SJSA1 (cell line): ENCODE measurements at regions not wholly inside any gene's neighbourhood (a gene's known extent, or its start where the extent isn't known, plus 50 kb on each side); places are given as distances from the start of the nearest gene placed in this dataset.

Experiments used
- DNase-seq, 2 experiments: peaks; one replicate each; pipeline ENCODE4 v3.0.0-alpha.2; 2015 to 2020; ENCODE audit warnings: low spot score in 2 of 2, low read depth in 1 of 2
- H3K27ac ChIP-seq: fragments of 250-450 bp; sonication (Bioruptor Pico); 2 replicates; pipeline ENCODE4 v1.5.1; 2020; ENCODE audit warnings: mild to moderate bottlenecking, moderate library complexity
- H3K27me3 ChIP-seq: fragments of 250-450 bp; sonication (Bioruptor Pico); replicated peaks from 2 replicates; pipeline ENCODE4 v1.5.1; 2020; ENCODE audit warnings: mild to moderate bottlenecking, moderate library complexity
- H3K36me3 ChIP-seq: fragments of 250-450 bp; sonication (Bioruptor Pico); 2 replicates; pipeline ENCODE4 v1.5.1; 2020; ENCODE audit warnings: mild to moderate bottlenecking
- H3K4me1 ChIP-seq: fragments of 250-450 bp; sonication (Bioruptor Pico); replicated peaks from 2 replicates; pipeline ENCODE4 v1.6.1; 2021; ENCODE audit warnings: mild to moderate bottlenecking
- H3K4me3 ChIP-seq: fragments of 250-450 bp; sonication (Bioruptor Pico); 2 replicates; pipeline ENCODE4 v1.5.1; 2020; ENCODE audit warnings: mild to moderate bottlenecking
- H3K9me3 ChIP-seq: fragments of 250-450 bp; sonication (Bioruptor Pico); replicated peaks from 2 replicates; pipeline ENCODE4 v1.5.1; 2020; ENCODE audit warnings: mild to moderate bottlenecking

GRCh38 chr2:133674433-133675331 lies 106.4 kb upstream of the NCKAP5 start:
- Histone ChIP-seq H3K27me3 (no peaks in the 10 kb centered on the region), H3K27ac (peak overlapping the region; percentile 51), H3K9me3 (no peaks in the 10 kb centered on the region), H3K36me3 (no peaks in the 10 kb centered on the region), H3K4me1 (peaks cover 19% of the 10 kb centered on the region), H3K4me3 (peak overlapping the region; percentile 33)
- peak; percentile 64 to 81 for DNase-seq

GRCh38 chr2:133676392-133677130 lies 108.3 kb upstream of the NCKAP5 start:
- no peaks in the 10 kb centered on the region for H3K36me3 ChIP-seq
- DNase-seq = no peak
- H3K27ac ChIP-seq = no peak overlapping the region
- H3K9me3 ChIP-seq = no peaks in the 10 kb centered on the region
- no peaks in the 10 kb centered on the region for H3K27me3 ChIP-seq
- H3K4me1 ChIP-seq = peaks cover 19% of the 10 kb centered on the region
- no peak overlapping the region for H3K4me3 ChIP-seq

GRCh38 chr2:133680343-133681049 lies 112.2 kb upstream of the NCKAP5 start:
- H3K4me1 ChIP-seq = peaks cover 12% of the 10 kb centered on the region
- no peak overlapping the region for H3K4me3 ChIP-seq
- no peaks in the 10 kb centered on the region for H3K27me3 ChIP-seq
- DNase-seq = no peak
- H3K27ac ChIP-seq = no peak overlapping the region
- H3K36me3 ChIP-seq = no peaks in the 10 kb centered on the region
- H3K9me3 ChIP-seq = no peaks in the 10 kb centered on the region

- H3K27me3 ChIP-seq = no peaks in the 10 kb centered on the region
- no peaks in the 10 kb centered on the region; the same call in 1 of the 2 replicates for H3K9me3 ChIP-seq
- DNase-seq = no peak
- H3K36me3 ChIP-seq = no peaks in the 10 kb centered on the region
- no peaks in the 10 kb centered on the region for H3K4me1 ChIP-seq
- H3K4me3 ChIP-seq = no peak overlapping the region
- H3K27ac ChIP-seq = no peak overlapping the region
These were observed 114.1 kb upstream of the NCKAP5 start for GRCh38 chr2:133682347-133682746.

- no peak for DNase-seq
- H3K27ac ChIP-seq = no peak overlapping the region
- H3K4me1 ChIP-seq = no peaks in the 10 kb centered on the region
- no peak overlapping the region for H3K4me3 ChIP-seq
- H3K36me3 ChIP-seq = no peaks in the 10 kb centered on the region
- no peaks in the 10 kb centered on the region; the same call in 1 of the 2 replicates for H3K9me3 ChIP-seq
- H3K27me3 ChIP-seq = no peaks in the 10 kb centered on the region
These were observed 114.6 kb upstream of the NCKAP5 start for GRCh38 chr2:133682906-133683305.

GRCh38 chr2:133685636-133686215 lies 117.5 kb upstream of the NCKAP5 start:
- Histone ChIP-seq H3K4me3 (no peak overlapping the region), H3K9me3 (no peaks in the 10 kb centered on the region; the same call in 1 of the 2 replicates), H3K27me3 (no peaks in the 10 kb centered on the region; the same call in 1 of the 2 replicates), H3K36me3 (no peaks in the 10 kb centered on the region), H3K27ac (no peak overlapping the region), H3K4me1 (no peaks in the 10 kb centered on the region)
- no peak for DNase-seq

GRCh38 chr2:133690780-133691179 lies 122.5 kb upstream of the NCKAP5 start:
- DNase-seq = no peak
- no peak overlapping the region for H3K4me3 ChIP-seq
- no peaks in the 10 kb centered on the region; the same call in 1 of the 2 replicates for H3K27me3 ChIP-seq

GRCh38 chr2:133691336-133691735 lies 123.1 kb upstream of the NCKAP5 start:
- H3K27ac ChIP-seq = no peak overlapping the region
- no peak overlapping the region for H3K4me3 ChIP-seq

More at GRCh38 chr2:133690780-133691179, 122.5 kb upstream of the NCKAP5 start:
- Histone ChIP-seq H3K4me1 (no peaks in the 10 kb centered on the region), H3K9me3 (no peaks in the 10 kb centered on the region; the same call in 1 of the 2 replicates), H3K27ac (no peak overlapping the region), H3K36me3 (no peaks in the 10 kb centered on the region)

GRCh38 chr2:133705287-133705686 lies 137.0 kb upstream of the NCKAP5 start:
- H3K4me3 ChIP-seq = no peak overlapping the region
- H3K4me1 ChIP-seq = no peaks in the 10 kb centered on the region
- no peaks in the 10 kb centered on the region for H3K27me3 ChIP-seq
- no peak for DNase-seq
- H3K9me3 ChIP-seq = no peaks in the 10 kb centered on the region
- no peaks in the 10 kb centered on the region for H3K36me3 ChIP-seq
- no peak overlapping the region for H3K27ac ChIP-seq

More at GRCh38 chr2:133691336-133691735, 123.1 kb upstream of the NCKAP5 start:
- Histone ChIP-seq H3K4me1 (no peaks in the 10 kb centered on the region), H3K27me3 (no peaks in the 10 kb centered on the region; the same call in 1 of the 2 replicates), H3K9me3 (no peaks in the 10 kb centered on the region; the same call in 1 of the 2 replicates), H3K36me3 (no peaks in the 10 kb centered on the region)
- no peak for DNase-seq

- no peaks in the 10 kb centered on the region for H3K9me3 ChIP-seq
- no peaks in the 10 kb centered on the region for H3K36me3 ChIP-seq
- no peak overlapping the region for H3K27ac ChIP-seq
- no peak overlapping the region for H3K4me3 ChIP-seq
- DNase-seq = no peak
- H3K27me3 ChIP-seq = no peaks in the 10 kb centered on the region
- no peaks in the 10 kb centered on the region for H3K4me1 ChIP-seq
These were observed 142.3 kb upstream of the NCKAP5 start for GRCh38 chr2:133710613-133711012.

GRCh38 chr2:133711201-133711600 lies 142.9 kb upstream of the NCKAP5 start:
- H3K27ac ChIP-seq = no peak overlapping the region
- H3K36me3 ChIP-seq = no peaks in the 10 kb centered on the region
- H3K4me3 ChIP-seq = no peak overlapping the region
- DNase-seq = no peak
- no peaks in the 10 kb centered on the region for H3K27me3 ChIP-seq
- no peaks in the 10 kb centered on the region for H3K4me1 ChIP-seq
- no peaks in the 10 kb centered on the region for H3K9me3 ChIP-seq

GRCh38 chr2:133711806-133712205 lies 143.5 kb upstream of the NCKAP5 start:
- no peak for DNase-seq

GRCh38 chr2:133712369-133712768 lies 144.1 kb upstream of the NCKAP5 start:
- Histone ChIP-seq H3K27me3 (no peaks in the 10 kb centered on the region), H3K9me3 (no peaks in the 10 kb centered on the region), H3K36me3 (no peaks in the 10 kb centered on the region)

More at GRCh38 chr2:133711806-133712205, 143.5 kb upstream of the NCKAP5 start:
- Histone ChIP-seq H3K4me3 (no peak overlapping the region), H3K27me3 (no peaks in the 10 kb centered on the region), H3K9me3 (no peaks in the 10 kb centered on the region), H3K27ac (no peak overlapping the region), H3K4me1 (no peaks in the 10 kb centered on the region), H3K36me3 (no peaks in the 10 kb centered on the region)

More at GRCh38 chr2:133712369-133712768, 144.1 kb upstream of the NCKAP5 start:
- H3K4me1 ChIP-seq = peaks cover 5% of the 10 kb centered on the region; the same call in 1 of the 2 replicates
- no peak for DNase-seq
- H3K27ac ChIP-seq = no peak overlapping the region
- H3K4me3 ChIP-seq = no peak overlapping the region
